ENCODE measurements at regions not wholly inside any gene's neighbourhood (a gene's known extent, or its start where the extent isn't known, plus 50 kb on each side); places are given as distances from the start of the nearest gene placed in this dataset.

- DNase-seq (ENCODE audit: low spot score), result no peak
Observed at GRCh38 chr15:98025237-98025636, 64.7 kb downstream of the ARRDC4 start.

GRCh38 chr15:98034731-98035130, 74.2 kb downstream of the ARRDC4 start:
- DNase-seq (ENCODE audit: low spot score), result no peak

- DNase-seq (ENCODE audit: low spot score), result no peak
Observed at GRCh38 chr15:98035134-98035533, 74.6 kb downstream of the ARRDC4 start.

- no peak for DNase-seq (ENCODE audit: low spot score)
Observed at GRCh38 chr15:98035577-98036010, 75.1 kb downstream of the ARRDC4 start.

GRCh38 chr15:98039596-98039995, 79.1 kb downstream of the ARRDC4 start:
- DNase-seq (ENCODE audit: low spot score), result no peak

GRCh38 chr15:98040146-98040545, 79.6 kb downstream of the ARRDC4 start:
- DNase-seq (ENCODE audit: low spot score), result no peak

- no peak for DNase-seq (ENCODE audit: low spot score)
Observed at GRCh38 chr15:98043160-98044014, 82.9 kb downstream of the ARRDC4 start.

- DNase-seq (ENCODE audit: low spot score), result no peak
Observed at GRCh38 chr15:98051734-98052133, 91.2 kb downstream of the ARRDC4 start.

GRCh38 chr15:98057453-98057852, 97.0 kb downstream of the ARRDC4 start:
- DNase-seq (ENCODE audit: low spot score), result no peak

- no peak for DNase-seq (ENCODE audit: low spot score)
Observed at GRCh38 chr15:98062869-98063268, 102.4 kb downstream of the ARRDC4 start.

GRCh38 chr15:98063315-98063714, 102.8 kb downstream of the ARRDC4 start:
- no peak for DNase-seq (ENCODE audit: low spot score)

- DNase-seq (ENCODE audit: low spot score), result no peak
Observed at GRCh38 chr15:98063871-98064270, 103.4 kb downstream of the ARRDC4 start.

GRCh38 chr15:98067339-98067738, 106.8 kb downstream of the ARRDC4 start:
- no peak for DNase-seq (ENCODE audit: low spot score)

GRCh38 chr15:98069256-98069655, 108.8 kb downstream of the ARRDC4 start:
- DNase-seq (ENCODE audit: low spot score), result no peak

- no peak for DNase-seq (ENCODE audit: low spot score)
Observed at GRCh38 chr15:98070137-98070536, 109.6 kb downstream of the ARRDC4 start.

GRCh38 chr15:98071786-98072185, 111.3 kb downstream of the ARRDC4 start:
- DNase-seq (ENCODE audit: low spot score), result no peak

- no peak for DNase-seq (ENCODE audit: low spot score)
Observed at GRCh38 chr15:98075441-98075840, 114.9 kb downstream of the ARRDC4 start.

GRCh38 chr15:98076021-98076816, 115.7 kb downstream of the ARRDC4 start:
- no peak for DNase-seq (ENCODE audit: low spot score)

GRCh38 chr15:98077186-98077585, 116.7 kb downstream of the ARRDC4 start:
- DNase-seq (ENCODE audit: low spot score), result no peak

- no peak for DNase-seq (ENCODE audit: low spot score)
Observed at GRCh38 chr15:98080791-98081190, 120.3 kb downstream of the ARRDC4 start.

- no peak for DNase-seq (ENCODE audit: low spot score)
Observed at GRCh38 chr15:98083203-98083910, 122.9 kb downstream of the ARRDC4 start.

- DNase-seq (ENCODE audit: low spot score), result peak; percentile 20
Observed at GRCh38 chr15:98085003-98085639, 124.6 kb downstream of the ARRDC4 start.

All from hepatic stellate cell (primary cell).